HG02571 (cell line): ENCODE measurements at regions not wholly inside any gene's neighbourhood (a gene's known extent, or its start where the extent isn't known, plus 50 kb on each side); places are given as distances from the start of the nearest gene placed in this dataset.
"Not testable (repeated sequence)": the region's sequence is repeated elsewhere in the genome, so short reads cannot be mapped to it uniquely, and the experiment has no call there.

Experiments
- ATAC-seq: cut with Tn5 transposase; IDR thresholded peaks from one replicate; pipeline ENCODE4 v1.9.1; 2021; ENCODE audit warnings: mild to moderate bottlenecking, moderate library complexity; ENCODE audit not compliant: unreplicated experiment

- no peak for ATAC-seq
Measured at GRCh38 chr21:39004634-39005501, 178.4 kb downstream of the PSMG1 start.

- no peak for ATAC-seq
Measured at GRCh38 chr21:39003982-39004633, 179.1 kb downstream of the PSMG1 start.

- no peak for ATAC-seq
Measured at GRCh38 chr21:39001341-39001740, 181.9 kb downstream of the PSMG1 start.

GRCh38 chr21:39000496-39000895 lies 182.8 kb downstream of the PSMG1 start:
- ATAC-seq, result no peak

- no peak for ATAC-seq
Measured at GRCh38 chr21:38999161-38999560, 184.1 kb downstream of the PSMG1 start.

- ATAC-seq, result not testable (repeated sequence)
Measured at GRCh38 chr21:38998281-38998680, 185.0 kb downstream of the PSMG1 start.

- ATAC-seq, result not testable (repeated sequence)
Measured at GRCh38 chr21:38997843-38998175, 185.4 kb downstream of the PSMG1 start.

- ATAC-seq, result no peak
Measured at GRCh38 chr21:38997051-38997842, 186.0 kb downstream of the PSMG1 start.

GRCh38 chr21:38996355-38996754 lies 186.9 kb downstream of the PSMG1 start:
- ATAC-seq, result no peak

GRCh38 chr21:38995731-38996130 lies 187.5 kb downstream of the PSMG1 start:
- no peak for ATAC-seq

- ATAC-seq, result no peak
Measured at GRCh38 chr21:38995071-38995669, 188.1 kb downstream of the PSMG1 start.

GRCh38 chr21:38994042-38994441 lies 188.3 kb downstream of the ETS2 start:
- ATAC-seq, result no peak

GRCh38 chr21:38993561-38993960 lies 187.8 kb downstream of the ETS2 start:
- no peak for ATAC-seq

GRCh38 chr21:38992737-38993136 lies 187.0 kb downstream of the ETS2 start:
- no peak for ATAC-seq

GRCh38 chr21:38990424-38990794 lies 184.7 kb downstream of the ETS2 start:
- ATAC-seq, result no peak

GRCh38 chr21:38989745-38990423 lies 184.2 kb downstream of the ETS2 start:
- no peak for ATAC-seq

- ATAC-seq, result no peak
Measured at GRCh38 chr21:38989379-38989744, 183.6 kb downstream of the ETS2 start.

GRCh38 chr21:38988509-38989378 lies 183.0 kb downstream of the ETS2 start:
- no peak for ATAC-seq

GRCh38 chr21:38987633-38988508 lies 182.1 kb downstream of the ETS2 start:
- no peak for ATAC-seq
